NCI-H526 treated with DMSO at 0.1 percent for 48 hours (cell line): ENCODE measurements at regions not wholly inside any gene's neighbourhood (a gene's known extent, or its start where the extent isn't known, plus 50 kb on each side); places are given as distances from the start of the nearest gene placed in this dataset.

ENCODE experiments used
- DNase-seq: peaks from one replicate; lab custom pipeline; 2025; lab: John Stamatoyannopoulos, UW

- DNase-seq: no peak
Measured at GRCh38 chr10:29081231-29081630, 207.6 kb upstream of the LYZL1 start.

- DNase-seq: no peak
Measured at GRCh38 chr10:29081951-29082685, 206.8 kb upstream of the LYZL1 start.

- DNase-seq: no peak
Measured at GRCh38 chr10:29083096-29083495, 205.8 kb upstream of the LYZL1 start.

- DNase-seq: no peak
Measured at GRCh38 chr10:29084681-29085307, 204.1 kb upstream of the LYZL1 start.

- no peak for DNase-seq
Measured at GRCh38 chr10:29089091-29089490, 199.8 kb upstream of the LYZL1 start.

GRCh38 chr10:29096303-29096824, 192.5 kb upstream of the LYZL1 start:
- DNase-seq: no peak

GRCh38 chr10:29098423-29098822, 190.4 kb upstream of the LYZL1 start:
- DNase-seq: no peak

GRCh38 chr10:29099001-29099400, 189.9 kb upstream of the LYZL1 start:
- no peak for DNase-seq

- no peak for DNase-seq
Measured at GRCh38 chr10:29099415-29099814, 189.5 kb upstream of the LYZL1 start.

- DNase-seq: no peak
Measured at GRCh38 chr10:29100505-29100904, 188.4 kb upstream of the LYZL1 start.

GRCh38 chr10:29102233-29102632, 186.6 kb upstream of the LYZL1 start:
- DNase-seq: no peak

- DNase-seq: no peak
Measured at GRCh38 chr10:29102636-29103035, 186.2 kb upstream of the LYZL1 start.

GRCh38 chr10:29104661-29105399, 184.0 kb upstream of the LYZL1 start:
- DNase-seq: no peak

- DNase-seq: no peak
Measured at GRCh38 chr10:29105516-29106215, 183.2 kb upstream of the LYZL1 start.

- no peak for DNase-seq
Measured at GRCh38 chr10:29106287-29106686, 182.6 kb upstream of the LYZL1 start.

- DNase-seq: no peak
Measured at GRCh38 chr10:29107866-29108498, 180.9 kb upstream of the LYZL1 start.

- DNase-seq: no peak
Measured at GRCh38 chr10:29109707-29110571, 178.9 kb upstream of the LYZL1 start.

GRCh38 chr10:29112827-29113615, 175.8 kb upstream of the LYZL1 start:
- DNase-seq: no peak

- DNase-seq: no peak
Measured at GRCh38 chr10:29113616-29113945, 175.3 kb upstream of the LYZL1 start.

- no peak for DNase-seq
Measured at GRCh38 chr10:29114141-29114540, 174.7 kb upstream of the LYZL1 start.
